22Rv1 (cell line): ENCODE measurements at regions not wholly inside any gene's neighbourhood (a gene's known extent, or its start where the extent isn't known, plus 50 kb on each side); places are given as distances from the start of the nearest gene placed in this dataset.

Source experiments
- ZFX ChIP-seq: fragments of 450-650 bp; IDR thresholded peaks from 2 replicates; pipeline ENCODE4 v1.6.1; 2017; ENCODE audit warnings: antibody characterized with exemption, borderline replicate concordance
- TF ChIP-seq, protein P1 (sequence below): fragments of 450-650 bp; IDR thresholded peaks from 2 replicates; pipeline ENCODE4 v1.5.1; 2017; ENCODE audit warnings: mild to moderate bottlenecking

DNA sequence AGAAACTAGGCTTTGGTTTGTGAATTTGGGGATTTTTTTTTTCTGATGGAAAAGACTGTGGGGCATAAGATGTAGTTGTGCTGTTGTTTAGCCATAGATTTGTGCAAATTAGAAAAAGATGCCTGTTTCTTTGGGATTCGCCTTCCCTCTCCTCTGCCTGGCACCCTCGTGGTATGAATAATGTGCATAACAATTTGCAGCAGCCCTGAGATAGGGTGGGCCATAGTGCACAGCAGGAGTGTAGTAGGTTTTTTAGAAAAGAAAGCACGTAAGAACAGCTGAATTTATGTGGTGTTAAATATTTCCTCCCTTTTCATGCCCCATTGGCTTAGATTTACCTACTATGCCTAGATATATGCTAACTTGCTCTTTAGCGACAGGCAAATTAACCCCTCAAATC, 158.9 kb downstream of the PTGER3 start:
- TF ChIP-seq, protein P1, sequence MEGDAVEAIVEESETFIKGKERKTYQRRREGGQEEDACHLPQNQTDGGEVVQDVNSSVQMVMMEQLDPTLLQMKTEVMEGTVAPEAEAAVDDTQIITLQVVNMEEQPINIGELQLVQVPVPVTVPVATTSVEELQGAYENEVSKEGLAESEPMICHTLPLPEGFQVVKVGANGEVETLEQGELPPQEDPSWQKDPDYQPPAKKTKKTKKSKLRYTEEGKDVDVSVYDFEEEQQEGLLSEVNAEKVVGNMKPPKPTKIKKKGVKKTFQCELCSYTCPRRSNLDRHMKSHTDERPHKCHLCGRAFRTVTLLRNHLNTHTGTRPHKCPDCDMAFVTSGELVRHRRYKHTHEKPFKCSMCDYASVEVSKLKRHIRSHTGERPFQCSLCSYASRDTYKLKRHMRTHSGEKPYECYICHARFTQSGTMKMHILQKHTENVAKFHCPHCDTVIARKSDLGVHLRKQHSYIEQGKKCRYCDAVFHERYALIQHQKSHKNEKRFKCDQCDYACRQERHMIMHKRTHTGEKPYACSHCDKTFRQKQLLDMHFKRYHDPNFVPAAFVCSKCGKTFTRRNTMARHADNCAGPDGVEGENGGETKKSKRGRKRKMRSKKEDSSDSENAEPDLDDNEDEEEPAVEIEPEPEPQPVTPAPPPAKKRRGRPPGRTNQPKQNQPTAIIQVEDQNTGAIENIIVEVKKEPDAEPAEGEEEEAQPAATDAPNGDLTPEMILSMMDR, result no peak
- TF ChIP-seq ZFX, result no peak
